ENCODE measurements at regions not wholly inside any gene's neighbourhood (a gene's known extent, or its start where the extent isn't known, plus 50 kb on each side); places are given as distances from the start of the nearest gene placed in this dataset.
"Not testable (repeated sequence)": the region's sequence is repeated elsewhere in the genome, so short reads cannot be mapped to it uniquely, and the experiment has no call there.

DNA sequence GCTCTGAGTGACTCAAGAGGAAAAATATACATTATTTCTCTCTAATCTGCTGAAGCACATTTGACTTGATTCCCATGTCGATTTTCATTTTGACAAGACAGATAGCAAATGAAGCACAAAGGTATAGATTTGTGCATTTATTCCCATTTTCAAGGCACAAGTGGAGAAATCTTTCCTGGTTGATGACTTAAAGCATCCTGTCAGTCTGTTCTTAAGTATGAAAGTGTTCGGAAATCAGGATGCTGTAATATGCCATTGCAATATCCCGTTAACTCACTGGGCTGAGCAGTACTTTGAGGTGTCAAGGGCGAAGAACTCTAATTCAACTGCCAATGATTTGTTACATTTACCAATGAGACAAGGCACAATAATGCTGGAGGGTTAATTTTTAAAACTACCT is 185.2 kb upstream of the LRP1B start:
- DNase-seq, result no peak

- DNase-seq, result no peak
Observed at GRCh38 chr2:142315346-142315745, 184.5 kb upstream of the LRP1B start.

DNA sequence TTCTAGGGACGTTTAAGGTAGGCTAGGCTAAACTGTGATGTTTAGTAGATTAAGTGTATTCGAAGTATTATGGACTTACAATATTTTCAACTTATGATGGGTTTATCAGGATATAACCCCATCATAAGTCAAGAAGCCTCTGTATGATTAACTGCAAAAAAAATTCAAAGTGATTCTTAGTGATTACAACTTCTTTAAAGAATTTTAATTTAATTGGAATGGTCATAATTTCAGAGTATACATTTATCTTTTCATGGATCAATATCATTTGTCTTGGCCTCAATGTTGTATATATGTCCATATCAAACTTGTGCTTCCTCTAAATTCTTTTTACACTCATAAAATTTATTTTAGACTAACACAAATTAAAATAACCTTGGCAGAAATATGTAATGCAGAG is 183.3 kb upstream of the LRP1B start:
- no peak for DNase-seq

- DNase-seq, result no peak
Observed at GRCh38 chr2:142310530-142310929, 179.7 kb upstream of the LRP1B start.

- no peak for DNase-seq
Observed at GRCh38 chr2:142308744-142309143, 177.9 kb upstream of the LRP1B start.

DNA sequence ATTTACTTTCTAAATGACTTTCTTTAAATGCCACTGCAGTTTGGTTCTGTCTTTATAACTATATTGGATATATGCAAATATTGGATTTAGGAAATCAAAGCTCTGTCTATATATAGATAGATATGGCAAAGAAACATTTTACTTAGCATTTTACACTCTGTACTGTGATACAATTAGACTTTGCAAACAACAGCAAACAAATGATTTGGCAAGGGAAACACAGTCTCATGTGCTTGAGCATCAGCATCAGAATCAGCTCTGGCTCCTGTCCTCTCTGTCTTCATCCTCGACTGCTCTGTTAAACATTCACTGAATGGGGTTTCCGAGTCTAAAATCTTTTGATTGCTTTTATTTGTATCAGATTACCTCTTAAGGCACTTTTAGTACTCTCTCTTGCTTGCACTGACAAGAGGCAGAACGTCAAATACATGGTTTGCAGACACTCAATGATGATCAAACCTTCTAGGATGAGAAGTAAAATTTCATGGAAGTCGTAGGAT is 176.8 kb upstream of the LRP1B start:
- DNase-seq, result no peak

DNA sequence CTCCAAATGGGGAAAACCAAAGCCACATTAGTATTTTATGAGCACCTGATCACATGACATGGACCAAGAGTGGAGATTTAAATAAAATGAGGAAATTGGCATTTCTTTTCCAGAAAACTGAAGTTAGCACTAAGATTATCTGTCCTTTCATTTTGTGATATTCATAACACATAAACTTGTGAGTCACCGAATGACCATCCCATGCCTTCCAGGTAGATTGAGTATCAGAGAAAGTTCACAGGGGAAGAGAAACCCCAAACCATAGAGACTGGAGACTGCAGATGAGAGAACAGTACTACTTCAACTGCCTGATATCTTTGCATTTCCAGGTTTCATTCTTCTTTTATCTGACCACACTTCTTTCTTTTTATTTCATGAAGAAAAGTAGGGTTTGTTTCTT is 176.3 kb upstream of the LRP1B start:
- no peak for DNase-seq

GRCh38 chr2:142306131-142306530 is 175.3 kb upstream of the LRP1B start:
- DNase-seq, result no peak

DNA sequence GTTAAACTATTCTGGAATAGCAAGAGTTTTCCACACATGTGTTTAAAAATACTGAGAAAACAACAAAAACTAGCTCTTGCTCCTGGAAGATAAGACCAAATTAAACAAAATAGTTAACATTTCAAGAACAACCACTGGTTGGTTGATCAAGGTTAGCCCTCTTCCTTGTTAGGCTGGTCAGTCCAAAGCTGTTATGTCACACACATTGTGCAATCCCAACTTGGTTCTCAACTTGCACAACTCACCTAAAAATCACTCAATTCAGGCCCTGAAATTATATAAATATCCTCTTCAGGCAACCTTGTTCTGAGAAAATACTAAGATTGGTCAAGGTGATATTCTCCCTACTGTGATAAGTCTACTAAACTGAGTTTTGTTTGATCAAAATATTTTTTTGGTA is 169.7 kb upstream of the LRP1B start:
- DNase-seq, result no peak

DNA sequence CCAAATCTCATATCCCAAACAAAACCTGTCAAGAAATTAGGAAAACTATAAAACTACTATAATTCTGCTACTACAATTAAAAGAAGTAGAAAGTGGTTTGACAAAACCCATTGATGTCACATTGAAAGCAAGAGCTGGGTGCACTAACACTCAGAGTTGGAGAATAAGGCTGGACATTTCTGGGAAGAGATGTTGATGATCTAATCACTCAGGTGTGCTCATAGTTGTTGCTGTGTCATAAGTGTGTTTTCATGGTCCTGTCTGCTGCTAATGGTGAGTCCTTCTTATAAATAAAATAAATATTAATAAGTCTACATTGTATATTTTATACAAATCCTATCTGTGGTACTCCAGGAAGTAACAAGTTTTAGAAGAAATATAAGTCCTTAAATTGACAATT is 168.2 kb upstream of the LRP1B start:
- no peak for DNase-seq

DNA sequence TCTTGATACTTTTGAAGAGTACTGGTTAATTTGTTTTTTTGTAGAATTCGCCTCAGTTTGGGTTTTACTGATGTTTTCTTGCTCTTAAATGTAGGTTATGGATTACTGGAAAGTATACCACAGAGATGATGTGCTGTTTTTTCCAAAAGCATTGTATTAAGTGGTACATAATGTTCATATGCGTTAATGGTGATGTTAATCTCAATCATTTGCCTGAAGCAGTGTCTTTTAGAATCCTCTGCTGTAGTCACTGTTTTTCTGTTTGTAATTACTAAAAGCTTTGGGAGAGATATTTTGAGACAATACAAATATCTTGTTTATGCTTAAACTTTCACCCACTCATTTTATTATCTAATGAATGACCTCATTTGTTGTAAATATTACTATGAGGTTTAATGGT is 163.4 kb upstream of the LRP1B start:
- no peak for DNase-seq

- no peak for DNase-seq
Observed at GRCh38 chr2:142291969-142292368, 161.2 kb upstream of the LRP1B start.

DNA sequence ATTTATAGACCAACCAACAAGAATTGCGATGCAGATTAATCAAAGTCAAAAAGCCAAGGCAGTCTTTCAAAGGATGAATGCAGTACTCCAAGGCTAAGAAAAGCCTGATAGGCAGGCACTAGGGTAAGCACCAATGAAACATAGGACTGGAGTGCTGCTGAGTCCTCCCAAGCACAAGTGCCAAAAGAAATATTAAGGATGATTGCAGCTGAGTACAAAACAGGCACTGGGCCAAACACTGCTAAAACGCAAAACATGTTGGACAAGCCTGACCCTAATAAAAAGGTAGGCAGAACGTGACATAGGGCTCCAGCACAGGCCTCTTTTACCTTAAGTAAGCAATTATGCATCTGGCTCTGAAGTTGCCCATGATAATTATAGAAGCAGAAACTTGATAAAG is 160.1 kb upstream of the LRP1B start:
- no peak for DNase-seq

DNA sequence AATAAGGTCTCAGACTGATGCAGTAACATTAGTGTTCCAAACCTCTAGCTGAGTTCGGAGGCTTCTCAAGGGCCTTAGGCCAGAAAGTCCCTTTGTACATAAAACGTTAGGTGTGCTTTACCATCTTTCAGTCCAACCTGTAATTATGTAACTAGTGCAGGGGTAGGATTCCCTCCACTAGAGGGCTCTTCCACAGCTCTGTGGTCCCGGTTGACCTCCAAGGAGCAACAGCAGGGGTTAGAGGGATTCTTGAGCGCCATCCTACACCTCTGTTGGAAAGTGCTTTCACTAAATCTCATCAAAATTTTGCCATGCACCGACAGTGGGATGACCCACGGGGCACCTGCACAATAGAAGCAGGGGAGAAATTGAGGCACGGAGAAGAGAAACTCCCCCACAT is 155.8 kb upstream of the LRP1B start:
- no peak for DNase-seq

- DNase-seq, result no peak
Observed at GRCh38 chr2:142285480-142285879, 154.7 kb upstream of the LRP1B start.

DNA sequence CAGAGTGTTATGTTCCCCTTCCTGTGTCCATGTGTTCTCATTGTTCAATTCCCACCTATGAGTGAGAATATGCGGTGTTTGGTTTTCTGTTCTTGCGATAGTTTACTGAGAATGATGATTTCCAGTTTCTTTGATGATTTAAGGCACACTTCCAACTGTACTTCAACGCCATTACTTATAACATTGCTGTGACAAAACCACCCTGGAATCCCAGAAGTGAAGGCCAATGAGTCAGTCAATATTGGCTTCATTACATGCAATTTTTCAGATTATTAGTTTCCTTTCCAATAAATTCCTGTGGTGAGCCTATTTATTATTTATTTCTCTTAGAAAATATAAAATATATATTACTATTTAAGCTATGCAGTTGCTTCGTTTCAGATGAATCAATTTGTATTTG is 153.5 kb upstream of the LRP1B start:
- not testable (repeated sequence) for DNase-seq

DNA sequence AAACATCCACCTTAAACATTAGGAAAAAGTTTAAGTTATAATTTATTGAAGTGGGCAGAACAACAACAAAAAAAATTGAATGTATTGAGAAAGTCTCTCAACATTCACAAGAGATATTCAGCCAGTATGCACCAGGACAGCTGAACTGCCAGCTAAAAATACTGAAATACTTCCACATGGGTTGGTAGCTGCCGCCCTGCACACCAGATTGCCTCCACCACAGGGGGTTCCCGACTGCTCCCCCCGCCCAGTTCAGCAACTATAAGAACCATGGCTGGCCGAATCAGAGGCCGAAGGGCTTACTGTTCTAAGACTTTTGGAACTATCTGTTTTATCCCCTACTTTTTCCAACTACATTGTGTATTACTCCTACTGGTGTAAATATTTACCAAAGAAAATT is 150.0 kb upstream of the LRP1B start:
- no peak for DNase-seq

DNA sequence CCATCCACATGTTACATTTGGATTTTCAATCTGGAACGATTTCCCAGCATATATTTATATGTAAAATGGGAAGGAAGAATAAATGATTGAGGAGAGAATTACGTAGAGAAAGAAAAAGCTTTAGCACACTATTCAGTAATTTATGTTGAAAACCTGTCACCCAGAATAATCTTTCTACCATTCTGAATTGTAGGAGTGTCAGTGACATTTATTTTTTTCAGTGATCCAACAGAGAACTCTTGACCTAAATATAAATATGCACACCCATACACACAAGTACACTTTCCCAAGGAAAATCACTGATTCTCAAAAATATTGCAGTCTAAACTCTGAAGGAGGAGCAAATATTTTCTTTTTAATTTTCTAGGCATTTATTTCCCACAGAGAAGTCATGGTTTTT is 140.2 kb upstream of the LRP1B start:
- no peak for DNase-seq

GRCh38 chr2:142270291-142270690 is 139.5 kb upstream of the LRP1B start:
- no peak for DNase-seq

GRCh38 chr2:142259356-142259755 is 128.5 kb upstream of the LRP1B start:
- DNase-seq, result no peak

DNA sequence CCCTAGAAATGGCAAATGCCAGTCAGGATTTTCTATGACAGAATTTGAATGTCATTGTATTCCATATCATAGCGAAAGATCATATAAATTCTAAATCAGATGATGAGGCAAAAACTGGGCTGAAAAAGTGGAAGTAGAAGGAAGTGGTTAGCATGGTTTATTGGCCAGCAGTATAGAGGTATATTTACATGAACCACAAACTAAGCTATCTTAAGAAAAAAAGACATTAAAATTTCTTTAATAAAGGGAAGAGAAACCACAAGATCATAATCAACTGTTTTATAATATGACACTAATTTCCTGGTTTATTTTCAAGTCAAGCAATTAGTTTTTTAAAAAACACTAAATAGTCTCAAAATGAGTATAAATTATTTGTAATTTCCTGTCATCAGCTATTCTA is 123.2 kb upstream of the LRP1B start:
- DNase-seq, result no peak

GRCh38 chr2:142241016-142241415 is 110.2 kb upstream of the LRP1B start:
- DNase-seq, result no peak

DNA sequence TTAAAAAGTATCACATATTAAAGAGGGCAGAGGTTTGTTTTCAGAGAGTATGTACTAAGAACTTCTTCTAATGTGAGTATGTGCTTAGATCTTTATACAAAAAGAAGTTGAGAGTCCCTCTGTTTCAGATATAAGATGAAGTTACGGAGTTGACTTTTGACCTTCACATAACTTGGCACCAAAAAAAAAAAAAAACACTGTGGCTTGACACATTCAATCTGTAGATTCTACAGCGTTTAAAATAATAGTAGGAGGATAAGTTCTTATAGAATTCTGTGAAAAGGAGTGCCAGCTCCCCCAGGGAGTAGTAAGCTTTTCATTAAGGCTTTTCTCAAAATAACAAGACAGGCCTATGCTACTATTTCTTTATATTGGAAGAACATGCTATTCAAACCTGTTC is 105.4 kb upstream of the LRP1B start:
- no peak for DNase-seq

GRCh38 chr2:142234741-142235140 is 103.9 kb upstream of the LRP1B start:
- DNase-seq, result no peak

- DNase-seq, result no peak
Observed at GRCh38 chr2:142223309-142223708, 92.5 kb upstream of the LRP1B start.

DNA sequence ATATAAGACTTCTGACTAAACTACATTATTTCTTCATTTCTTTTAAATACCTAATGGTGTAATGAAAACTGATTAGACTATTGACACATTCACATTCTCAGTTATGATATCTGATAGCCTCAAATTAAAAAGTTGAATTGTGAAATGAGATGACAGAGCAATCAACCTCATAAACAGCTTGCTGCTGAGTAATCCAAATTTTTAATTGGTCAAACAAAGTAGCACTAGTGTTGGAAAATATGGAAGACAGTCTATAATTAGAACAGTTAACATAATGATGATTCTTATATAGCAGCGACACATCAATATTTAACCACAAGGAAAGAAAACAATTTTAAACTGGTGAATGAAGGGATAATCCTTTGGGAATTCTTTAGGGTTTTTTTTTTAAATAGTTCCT is 91.9 kb upstream of the LRP1B start:
- DNase-seq, result no peak
